NCI-H524 (cell line): ENCODE measurements at regions not wholly inside any gene's neighbourhood (a gene's known extent, or its start where the extent isn't known, plus 50 kb on each side); places are given as distances from the start of the nearest gene placed in this dataset.

ENCODE experiments used
- DNase-seq, 2 experiments: peaks; one replicate each; lab custom pipeline; 2025; lab: John Stamatoyannopoulos, UW

DNA sequence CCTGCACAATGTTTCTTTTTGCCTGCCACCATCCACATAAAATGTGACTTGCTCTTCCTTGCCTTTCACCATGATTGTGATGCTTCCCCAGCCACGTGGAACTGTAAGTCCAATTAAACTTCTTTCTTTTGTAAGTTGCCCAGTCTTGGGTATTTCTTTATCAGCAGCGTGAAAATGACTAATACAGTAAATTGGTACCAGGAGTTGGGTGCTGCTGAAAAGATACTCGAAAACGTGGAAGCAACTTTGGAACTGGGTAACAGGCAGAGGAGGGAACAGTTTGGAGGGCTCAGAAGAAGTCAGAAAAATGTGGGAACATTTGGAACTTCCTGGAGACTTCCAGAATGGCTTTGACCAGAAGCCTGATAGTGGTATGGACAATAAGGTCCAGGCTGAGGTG is 425.3 kb downstream of the GPATCH2 start:
- DNase-seq: no peak

DNA sequence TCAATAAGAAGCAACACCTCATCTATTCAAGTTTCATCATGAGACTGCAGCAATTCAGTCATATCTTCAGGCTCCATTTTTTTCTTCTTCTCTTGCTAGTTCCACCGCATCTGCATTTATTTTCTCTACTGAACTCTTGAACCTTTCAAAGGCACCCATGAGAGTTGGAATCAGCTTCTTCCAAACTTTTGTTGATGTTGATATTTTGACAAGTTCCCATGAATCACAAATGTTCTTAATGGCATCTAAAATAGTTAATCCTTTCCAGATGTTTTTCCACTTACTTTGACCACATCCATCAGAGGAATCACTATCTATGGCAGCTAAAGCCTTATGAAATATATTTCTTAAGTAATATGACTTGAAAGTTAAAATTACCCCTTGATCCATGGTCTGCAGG is 434.3 kb downstream of the GPATCH2 start:
- DNase-seq: no peak

DNA sequence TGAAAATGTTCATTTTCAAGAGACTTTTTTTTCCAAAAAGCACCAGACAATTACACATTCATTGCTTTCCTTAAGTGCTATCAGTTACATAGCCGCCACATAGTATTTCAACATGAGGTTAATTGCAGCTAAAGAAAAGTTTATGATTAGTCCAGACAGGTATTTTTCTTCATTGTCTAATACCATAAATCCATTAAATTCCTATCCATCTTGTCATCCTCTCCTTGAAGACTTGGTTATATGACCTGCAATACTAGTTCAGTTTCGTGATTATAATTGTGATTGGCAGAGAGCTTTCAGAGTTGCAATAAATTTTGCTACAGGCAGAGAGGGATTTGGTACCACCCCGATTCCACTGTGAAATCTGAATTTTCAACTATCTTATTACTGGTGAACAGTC is 437.7 kb downstream of the GPATCH2 start:
- DNase-seq: no peak

DNA sequence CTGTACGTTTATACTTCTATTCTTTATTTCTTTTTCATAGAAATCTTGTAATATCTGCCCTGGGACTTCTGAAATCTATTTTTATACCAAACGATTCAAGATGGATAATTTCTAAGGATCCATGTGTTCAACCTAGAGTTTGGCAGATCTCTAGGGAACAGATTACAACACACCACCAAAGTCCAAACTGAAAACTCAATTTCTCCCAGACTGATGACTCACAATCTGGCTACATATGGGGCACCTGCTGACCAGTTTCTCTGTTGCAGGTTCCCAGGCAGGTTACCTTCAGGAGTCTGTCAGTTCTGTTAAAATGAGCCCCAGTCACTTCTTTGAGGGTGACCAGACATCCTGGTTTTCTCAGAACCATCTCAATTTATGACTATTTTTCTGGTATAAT is 439.4 kb downstream of the GPATCH2 start:
- DNase-seq: no peak

DNA sequence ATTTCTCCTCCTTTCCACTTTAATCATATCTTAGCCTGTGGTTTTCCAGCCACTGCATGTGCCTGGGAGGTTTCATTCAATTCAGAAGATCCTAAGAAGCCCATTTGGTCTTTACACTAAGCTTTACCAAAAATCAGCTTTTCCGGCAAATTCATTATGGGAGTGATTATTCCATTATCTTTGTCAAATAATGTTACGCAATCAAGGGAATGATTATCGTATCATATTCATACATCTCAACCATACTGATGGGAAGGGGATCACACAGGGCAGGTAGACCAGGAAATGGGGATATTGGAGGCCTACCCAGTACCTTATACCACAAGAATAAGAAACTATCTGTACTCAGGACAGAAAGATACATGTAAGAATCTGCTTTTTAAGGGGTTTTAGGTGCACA is 440.5 kb downstream of the GPATCH2 start:
- DNase-seq: no peak

DNA sequence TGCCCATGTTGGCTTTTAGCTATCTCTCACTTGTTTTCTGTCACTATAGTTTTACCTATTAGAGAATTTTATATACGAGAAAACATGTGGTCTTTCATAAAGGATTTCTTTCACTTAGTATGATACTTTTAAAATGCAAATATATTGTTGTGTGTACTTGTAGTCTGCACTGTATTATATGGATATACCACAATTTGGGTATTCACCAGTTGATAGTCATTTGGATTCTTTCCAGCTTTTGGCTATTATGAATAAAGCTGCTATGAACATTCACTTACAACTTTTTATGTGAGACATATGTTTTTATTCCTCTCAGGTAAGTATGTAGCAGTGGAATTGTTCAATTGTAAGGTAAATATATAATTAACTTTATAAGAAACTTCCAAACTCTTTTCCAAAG is 441.5 kb downstream of the GPATCH2 start:
- no peak for DNase-seq

DNA sequence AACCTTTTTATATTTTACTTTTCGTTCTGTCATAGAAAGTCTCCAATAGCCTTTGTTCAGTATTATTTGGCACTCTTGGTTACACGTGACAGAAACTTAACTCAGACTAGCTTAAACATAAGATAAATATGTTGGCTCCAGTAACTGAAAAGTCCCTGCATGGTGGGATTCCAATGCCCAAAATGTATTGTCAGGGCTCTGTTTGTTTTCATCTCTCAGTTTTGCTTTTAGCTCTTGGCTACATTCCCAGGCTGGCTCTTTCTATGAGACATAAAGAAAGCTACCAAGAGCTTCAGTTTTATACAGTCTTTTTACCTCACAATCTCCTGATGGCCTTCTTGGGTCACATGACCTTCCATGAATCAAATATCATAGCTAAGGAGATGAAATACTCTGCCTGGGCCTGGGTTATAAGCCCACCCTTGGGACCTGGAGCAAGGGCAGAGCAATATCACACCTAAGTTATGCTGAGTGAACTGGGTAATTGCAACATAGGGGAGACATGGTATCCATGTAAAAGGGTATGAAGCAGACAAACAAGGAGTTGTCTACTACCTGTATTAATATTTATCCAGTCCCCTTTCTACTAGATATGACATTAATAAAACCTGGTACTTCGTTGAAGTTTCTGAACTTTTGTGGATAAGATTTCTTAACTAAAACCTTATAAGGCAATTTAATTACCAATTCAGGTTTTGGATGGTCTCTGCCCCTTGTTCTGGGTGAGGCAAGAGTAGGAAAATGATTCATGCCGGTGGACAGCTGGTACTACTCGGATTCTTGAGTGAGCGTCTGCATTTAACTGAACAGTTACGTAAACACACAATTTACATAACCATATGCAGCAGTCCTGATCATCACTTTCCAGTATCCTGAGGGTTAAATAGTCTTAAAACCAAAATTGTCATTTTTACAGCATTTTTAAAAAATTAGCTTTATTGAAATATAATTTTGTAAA is 442.3 kb downstream of the GPATCH2 start:
- no peak for DNase-seq

DNA sequence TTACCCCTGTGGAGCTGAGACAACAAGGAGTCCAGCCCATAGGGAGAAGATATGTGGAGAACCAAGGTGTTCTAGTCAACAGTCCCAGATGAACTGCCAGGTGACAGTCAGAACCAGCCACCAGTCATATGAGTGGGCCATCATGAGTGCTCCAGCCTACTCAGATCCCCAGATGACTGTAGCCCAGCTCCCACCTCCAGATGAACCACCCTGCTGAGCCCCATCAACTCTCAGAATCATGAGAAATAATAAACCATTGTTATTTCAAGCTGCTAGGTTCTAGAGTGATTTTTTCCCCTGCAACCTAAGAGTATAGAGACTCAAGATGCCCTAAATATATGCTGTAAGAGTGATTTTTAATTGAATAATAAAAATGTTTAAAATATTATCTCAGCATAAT is 444.2 kb downstream of the GPATCH2 start:
- DNase-seq: no peak

DNA sequence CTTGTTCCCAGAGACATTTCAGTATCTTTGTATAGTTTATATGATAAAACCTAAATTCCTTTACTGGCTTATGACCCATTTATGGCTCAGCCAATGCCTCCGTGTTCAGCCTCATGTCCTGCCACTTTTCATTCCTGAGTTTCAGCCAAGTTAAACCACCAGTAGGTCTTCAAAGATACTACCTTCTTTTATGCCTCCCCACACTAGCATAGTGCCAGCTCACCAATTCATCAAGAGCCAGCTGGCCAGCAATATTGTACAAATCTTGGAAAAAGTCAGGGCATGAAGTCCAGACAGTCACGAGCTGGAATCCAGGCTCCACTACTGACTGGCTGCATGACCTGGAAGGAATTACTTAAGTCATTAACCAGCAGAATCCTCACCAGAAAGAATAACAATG is 446.0 kb downstream of the GPATCH2 start:
- DNase-seq: no peak

DNA sequence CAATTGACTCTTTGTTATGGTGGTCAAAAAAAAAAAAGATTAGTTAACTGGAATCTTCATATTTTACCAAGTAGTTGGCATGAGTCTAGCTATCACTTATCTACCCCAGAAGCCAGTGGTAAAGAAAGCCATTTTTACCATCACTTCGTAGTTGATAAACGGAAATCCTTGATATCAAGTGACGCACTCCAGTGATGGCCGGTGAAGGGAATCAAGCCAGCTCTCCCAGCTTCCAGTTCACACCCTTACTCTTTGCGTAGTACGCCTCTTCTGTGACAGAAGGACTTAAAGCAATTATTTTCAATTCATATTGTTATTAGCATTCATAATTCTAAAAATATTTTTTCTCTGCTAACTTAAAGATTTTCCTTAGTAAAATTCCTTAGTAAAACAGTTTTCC is 447.9 kb downstream of the GPATCH2 start:
- DNase-seq: no peak

DNA sequence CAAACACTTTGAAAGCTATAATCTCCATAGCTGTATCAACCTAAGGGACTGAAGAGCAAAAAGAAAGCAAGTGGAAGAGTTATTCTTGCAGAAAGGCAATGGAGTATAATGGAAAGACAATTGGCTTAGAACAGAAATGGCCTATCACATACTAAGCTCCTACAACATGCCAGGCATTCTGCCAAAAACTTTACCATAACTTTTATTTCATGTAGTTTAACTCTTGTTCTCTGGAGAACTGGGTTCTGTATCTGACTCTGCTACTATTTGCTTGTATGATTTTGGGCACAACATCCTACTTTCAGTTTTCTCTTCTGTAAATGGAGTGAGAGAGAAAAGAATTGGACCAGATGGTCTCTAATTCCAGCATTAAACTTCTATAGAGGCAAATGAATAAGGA is 449.1 kb downstream of the GPATCH2 start:
- no peak for DNase-seq

DNA sequence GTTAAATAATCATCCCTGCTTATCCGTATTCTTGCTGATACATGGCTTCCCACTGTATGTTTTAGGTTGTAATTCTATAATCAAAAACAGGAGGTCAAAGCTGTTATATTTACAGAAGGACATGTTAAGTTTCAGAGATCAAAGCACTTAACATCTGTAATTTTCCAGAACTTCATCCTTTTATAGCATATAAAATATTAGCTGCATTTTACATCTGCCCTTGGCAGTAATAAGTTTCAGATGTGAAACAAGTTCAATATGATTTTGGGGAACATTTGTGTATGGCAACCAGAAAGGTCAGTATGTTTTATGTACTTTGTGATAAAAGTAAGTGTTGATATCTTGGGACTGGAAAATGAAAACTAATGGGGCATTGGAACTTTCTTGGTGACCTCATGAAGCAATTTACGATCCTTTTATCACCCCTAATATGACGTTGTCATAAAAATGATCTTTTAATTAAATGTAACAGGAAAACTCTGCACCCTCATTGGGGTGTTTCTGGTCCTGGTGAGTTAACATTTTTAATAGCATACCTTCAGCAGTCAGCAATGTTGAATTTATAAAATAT is 449.6 kb downstream of the GPATCH2 start:
- no peak for DNase-seq

DNA sequence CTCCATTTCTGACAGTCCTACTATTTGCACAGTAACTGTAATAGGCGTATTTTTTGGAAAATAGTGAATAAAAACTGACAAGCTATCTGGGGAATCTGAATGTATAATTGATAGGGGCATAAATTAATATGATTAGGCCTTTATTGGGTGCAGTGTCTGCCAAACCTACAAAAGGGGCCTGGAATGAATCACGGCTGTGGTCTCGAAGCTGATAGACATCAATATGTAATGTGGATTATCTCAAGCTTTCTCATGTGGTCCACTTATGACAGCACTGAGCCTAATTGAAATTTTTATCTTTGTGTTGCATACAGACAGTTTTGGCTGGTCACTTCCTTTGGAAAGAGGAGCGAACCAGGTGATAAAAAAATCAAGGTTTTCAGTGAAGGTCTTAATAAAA is 450.4 kb downstream of the GPATCH2 start:
- no peak for DNase-seq

DNA sequence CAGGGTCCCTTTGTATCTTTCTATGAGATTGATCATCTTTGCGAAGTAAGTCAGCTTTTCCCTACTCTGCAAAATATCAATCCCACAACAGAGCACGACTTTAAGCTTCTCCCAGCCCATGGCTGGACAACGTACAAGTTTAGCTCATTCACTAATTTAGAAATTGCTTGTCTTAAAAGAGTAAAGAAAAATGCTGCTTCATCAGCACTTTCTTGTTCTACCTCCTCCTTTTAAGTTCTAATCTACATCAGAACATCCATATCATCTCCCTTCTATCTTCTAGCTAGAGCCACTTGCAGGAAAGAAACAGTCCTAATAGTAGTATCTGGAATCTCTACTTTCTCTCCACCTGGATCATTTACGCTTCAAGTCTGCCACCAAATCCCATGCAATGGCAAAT is 441.2 kb upstream of the ESRRG start:
- no peak for DNase-seq

DNA sequence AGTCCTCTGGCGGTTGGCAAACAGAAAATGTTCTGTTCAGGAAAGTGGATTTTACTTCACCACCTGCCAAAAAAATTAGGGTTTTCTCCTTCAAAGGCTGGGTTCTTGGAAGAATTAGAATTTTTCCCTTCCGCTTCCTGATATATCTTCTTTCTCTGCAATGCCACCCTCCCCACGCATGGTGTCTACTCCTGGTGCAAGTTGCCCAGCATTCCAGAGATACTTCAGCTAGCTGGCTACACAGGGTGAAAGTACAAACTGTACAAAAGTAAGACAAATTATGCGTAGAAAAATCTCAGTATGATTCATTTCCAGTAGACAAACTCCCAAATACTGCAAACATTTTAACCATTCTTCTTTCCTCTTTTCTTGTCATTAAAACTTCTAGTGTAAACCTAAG is 430.1 kb upstream of the ESRRG start:
- no peak for DNase-seq

DNA sequence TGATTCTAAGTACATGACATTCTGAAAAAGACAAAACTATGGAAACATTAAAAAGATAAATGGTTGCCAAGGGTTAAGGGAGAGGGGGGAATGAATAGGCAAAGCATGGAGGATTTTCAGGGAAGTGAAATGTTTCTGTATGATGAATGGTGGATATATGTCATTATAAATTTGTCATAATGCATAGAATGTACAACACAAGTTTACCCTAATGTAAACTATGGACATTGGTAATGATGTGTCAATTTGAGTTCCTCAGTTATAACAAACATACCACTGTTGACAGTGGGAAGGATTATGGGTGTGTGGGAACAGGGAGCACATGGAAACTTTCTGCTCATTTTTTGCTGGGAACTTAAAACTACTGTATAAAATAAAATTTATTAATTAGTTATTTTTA is 427.1 kb upstream of the ESRRG start:
- no peak for DNase-seq

DNA sequence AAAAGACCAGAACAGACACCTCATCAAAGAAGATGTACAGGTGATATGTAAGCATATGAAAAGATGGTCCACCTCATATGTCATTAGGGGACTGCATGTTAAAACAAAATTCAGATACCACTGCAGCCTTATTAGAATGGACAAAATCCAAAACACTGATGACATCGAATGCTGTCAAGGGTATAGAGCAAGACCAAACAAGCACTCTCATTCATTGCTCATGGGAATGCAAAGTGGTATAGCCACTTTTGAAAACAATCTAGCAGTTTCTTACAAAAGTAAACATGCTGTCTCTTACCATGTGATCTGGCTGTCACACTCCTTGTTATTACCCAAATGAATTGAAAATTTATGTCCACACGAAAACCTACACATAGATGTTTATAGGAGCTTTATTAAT is 426.6 kb upstream of the ESRRG start:
- no peak for DNase-seq

DNA sequence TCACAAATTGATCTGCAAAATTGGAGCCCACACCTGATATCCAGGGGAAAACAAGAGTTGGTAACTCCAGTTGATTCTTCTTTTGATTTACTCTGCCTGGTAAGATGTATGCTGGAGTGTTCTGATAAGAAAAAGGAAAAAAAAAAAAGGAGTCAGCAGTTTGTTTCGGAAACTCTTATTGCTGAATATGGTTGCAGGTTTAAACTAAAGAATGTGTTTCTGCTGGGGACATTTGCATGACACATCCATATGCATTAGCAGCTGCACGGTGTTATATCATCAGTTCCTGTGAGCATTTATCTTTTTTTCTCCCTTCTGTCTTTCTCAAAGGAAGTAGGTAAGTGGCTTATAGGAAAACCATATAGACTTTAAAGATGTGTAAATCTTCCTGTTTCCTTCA is 418.5 kb upstream of the ESRRG start:
- DNase-seq: no peak

DNA sequence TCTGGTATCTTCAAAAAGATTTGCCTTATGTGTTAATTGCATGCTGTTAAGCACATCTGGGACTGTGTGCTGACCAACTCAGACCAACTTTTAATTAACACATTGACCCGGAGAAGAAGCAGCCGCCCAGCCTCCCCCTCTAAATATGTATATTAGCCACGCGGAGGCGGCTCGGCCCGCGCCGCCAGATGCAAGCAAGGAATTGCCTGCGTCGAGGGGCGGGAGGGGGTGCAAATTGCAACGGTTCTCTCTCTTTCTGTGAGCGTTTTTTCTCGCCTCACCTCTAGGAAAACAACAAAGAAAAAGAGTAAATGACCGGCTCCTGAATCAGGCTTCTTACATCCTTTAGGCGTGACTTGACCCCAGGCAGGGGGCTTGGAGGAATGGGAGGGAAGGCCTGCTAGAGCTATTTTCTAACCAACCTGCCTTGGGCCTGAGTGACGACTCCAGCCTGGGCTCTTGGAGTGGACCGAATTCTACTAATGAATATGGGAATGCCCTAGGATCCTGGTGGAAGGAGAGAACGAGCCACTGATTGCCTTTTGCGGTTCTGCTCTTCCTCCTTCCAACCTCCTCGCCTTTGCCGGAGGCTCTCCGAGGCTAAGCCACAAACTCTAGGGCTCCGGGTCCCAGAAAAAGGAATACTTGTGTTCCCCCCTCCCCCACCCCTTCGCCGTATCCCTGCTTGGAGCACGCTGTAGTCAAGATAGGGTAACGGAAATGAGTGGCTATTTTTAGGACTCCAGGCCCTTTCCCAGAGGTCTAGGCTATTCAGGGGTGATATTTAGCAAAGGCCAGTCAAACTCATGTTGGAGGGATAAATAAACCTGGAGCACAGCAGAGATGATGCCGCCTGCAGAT is 417.0 kb upstream of the ESRRG start:
- DNase-seq: no peak

DNA sequence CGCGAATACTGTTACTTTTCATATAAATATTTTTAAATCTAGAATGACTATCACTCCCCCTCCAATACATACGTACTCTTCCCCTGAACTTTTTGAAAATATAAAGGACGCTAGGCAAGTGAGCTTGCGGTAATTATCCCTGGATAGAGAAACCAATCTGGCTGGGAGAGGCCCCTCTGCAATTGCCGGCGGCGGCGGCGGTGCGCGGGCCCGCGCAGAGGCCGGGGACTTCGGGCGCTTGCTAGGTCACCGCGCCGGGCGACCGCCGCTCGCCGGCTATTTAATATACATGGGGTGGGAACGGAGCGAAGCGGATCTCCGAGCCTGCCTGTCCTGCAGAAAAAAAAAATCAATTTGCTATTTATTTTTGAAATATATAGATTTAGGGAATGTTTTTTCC is 416.3 kb upstream of the ESRRG start:
- no peak for DNase-seq

DNA sequence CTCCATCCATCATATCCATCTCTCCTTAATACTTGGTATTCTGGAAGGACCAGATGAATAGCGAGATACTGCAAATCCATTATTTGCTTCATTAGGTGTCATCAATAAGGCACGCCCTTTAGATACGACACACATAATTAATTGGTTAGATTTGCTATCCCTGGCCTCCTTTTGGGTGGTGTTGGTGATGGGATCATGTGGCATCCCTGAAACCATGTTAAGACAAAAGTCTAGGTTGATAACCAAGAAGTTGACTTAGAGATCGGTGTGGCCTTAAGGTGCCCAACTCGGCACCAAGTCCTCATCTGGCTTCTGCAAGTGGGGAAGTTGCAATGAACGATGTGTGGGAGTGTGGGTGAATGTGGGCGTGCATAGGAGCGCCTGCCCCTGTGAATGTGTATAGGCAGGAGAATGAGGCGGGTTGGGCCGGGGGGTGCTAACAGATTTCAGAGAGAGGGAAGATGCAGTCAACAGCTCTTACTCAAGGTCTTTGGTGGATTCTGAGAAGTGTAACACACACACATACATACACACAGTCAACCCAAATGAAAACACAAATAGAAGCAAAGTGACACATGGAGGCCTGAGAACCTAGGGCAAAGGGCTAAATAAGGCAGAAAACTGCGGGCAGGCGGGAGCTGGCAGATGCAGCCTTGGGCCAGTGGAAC is 415.7 kb upstream of the ESRRG start:
- no peak for DNase-seq

DNA sequence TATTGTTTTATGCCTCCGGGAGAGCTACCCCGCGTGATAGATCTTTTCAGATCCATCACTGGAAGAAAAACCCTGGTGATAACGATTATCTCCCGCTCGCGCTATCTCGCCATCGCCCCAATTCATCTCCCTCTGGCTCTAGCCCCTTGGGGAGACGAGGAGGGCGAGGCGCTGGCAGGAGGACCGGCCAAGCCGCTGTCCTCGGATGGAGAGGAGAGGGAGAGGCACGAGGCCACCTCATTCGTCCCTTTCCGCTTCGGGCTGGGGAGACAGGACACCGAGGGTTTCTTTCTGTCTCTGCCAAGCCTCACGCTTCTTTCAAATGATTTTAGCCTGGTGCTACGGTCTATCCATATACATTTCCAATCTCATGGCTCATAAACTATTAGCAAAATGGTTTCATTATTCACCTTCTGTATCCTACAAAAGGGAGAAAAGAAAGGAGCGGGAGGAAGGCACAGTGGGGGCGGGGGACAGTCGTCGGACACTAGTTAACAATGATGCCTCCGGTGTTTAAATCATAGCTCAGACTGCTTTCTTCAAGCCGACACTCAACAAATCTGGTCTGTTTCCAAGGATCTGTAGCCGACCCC is 415.0 kb upstream of the ESRRG start:
- no peak for DNase-seq
